B cell (primary cell): ENCODE measurements at regions not wholly inside any gene's neighbourhood (a gene's known extent, or its start where the extent isn't known, plus 50 kb on each side); places are given as distances from the start of the nearest gene placed in this dataset.

ENCODE experiments used
- ATAC-seq: fragments of 200-7000 bp; cut with Tn5 transposase; one replicate; pipeline ENCODE4 v1.10.0; 2021; ENCODE audit warnings: low read depth, mild to moderate bottlenecking, moderate number of reproducible peaks, moderate library complexity
- CTCF ChIA-PET: fragments of 350-600 bp; sonication (Branson Sonifier 250); formaldehyde crosslinking; loops from one replicate; lab custom pipeline; 2021; ENCODE audit warnings: antibody characterized with exemption, inconsistent platforms; lab: Charles Lee
- POLR2A ChIA-PET: fragments of 350-600 bp; sonication (Branson Sonifier 250); formaldehyde crosslinking; loops from one replicate; lab custom pipeline; 2021; ENCODE audit warnings: antibody characterized with exemption; lab: Charles Lee
- DNase-seq: peaks from one replicate; pipeline ENCODE4 v3.0.0; 2013
- H2AFZ ChIP-seq: 2 replicates; pipeline ENCODE4 v1.6.1; 2012; ENCODE audit warnings: mild to moderate bottlenecking, low read depth, low read length; ENCODE audit not compliant: insufficient read depth, poor library complexity, severe bottlenecking
- H3K27ac ChIP-seq, 2 donors: 1 replicate in 1 of 2; 2 replicates in 1 of 2; pipeline ENCODE4 v1.5.1; 2012 to 2013; ENCODE audit warnings: low read length in 2 of 2, mild to moderate bottlenecking in 2 of 2, moderate library complexity in 1 of 2
- H3K27me3 ChIP-seq, 4 experiments: fragments of 200-600 bp in 1 of 4; sonication (generic) in 1 of 4; replicated peaks in 1 of 4; 1 replicate in 2 of 4; 2 replicates in 2 of 4; pipeline versions ENCODE4 v1.6.1 to v1.7.0; 2013 to 2016; ENCODE audit warnings: low read length in 3 of 4, mild to moderate bottlenecking in 2 of 4, mixed read lengths in 1 of 4, moderate library complexity in 1 of 4; ENCODE audit not compliant: insufficient read depth in 4 of 4, control insufficient read depth in 3 of 4; ENCODE audit errors: control extremely low read depth in 1 of 4
- H3K36me3 ChIP-seq, 2 experiments: replicated peaks in 1 of 2; 1 replicate in 1 of 2; 2 replicates in 1 of 2; pipeline versions ENCODE4 v1.6.1 to v1.7.1; 2013; ENCODE audit warnings: low read length in 1 of 2; ENCODE audit not compliant: insufficient read depth in 2 of 2, control insufficient read depth in 1 of 2; ENCODE audit errors: control extremely low read depth in 1 of 2, extremely low read depth in 1 of 2
- H3K4me1 ChIP-seq, 2 donors: fragments of 200-600 bp in 1 of 2; sonication (generic) in 1 of 2; 1 replicate in 1 of 2; 2 replicates in 1 of 2; pipeline versions ENCODE4 v1.5.1 to v1.6.1; 2013 to 2017; ENCODE audit warnings: low read length in 2 of 2; ENCODE audit not compliant: control insufficient read depth in 2 of 2, insufficient read depth in 2 of 2
- H3K4me2 ChIP-seq: replicated peaks from 2 replicates; pipeline ENCODE3; 2012; ENCODE audit warnings: mild to moderate bottlenecking, low read depth, low read length; ENCODE audit not compliant: poor library complexity, severe bottlenecking
- H3K4me3 ChIP-seq, 5 experiments: fragments of 200-600 bp in 1 of 5; sonication (generic) in 1 of 5; 1 replicate in 3 of 5; 2 replicates in 2 of 5; pipeline versions ENCODE4 v1.5.1 to v1.7.0; 2011 to 2016; ENCODE audit warnings: low read length in 4 of 5, mild to moderate bottlenecking in 4 of 5, low read depth in 2 of 5, control low read depth in 1 of 5, moderate library complexity in 1 of 5; ENCODE audit not compliant: insufficient read depth in 1 of 5; ENCODE audit errors: control extremely low read depth in 1 of 5, extremely low read depth in 1 of 5
- H3K79me2 ChIP-seq: fragments of 200-600 bp; sonication (generic); one replicate; pipeline ENCODE4 v1.6.0; 2016; ENCODE audit warnings: low read length; ENCODE audit not compliant: control insufficient read depth, insufficient read depth
- H3K9ac ChIP-seq: fragments of 200-600 bp; sonication (generic); 2 replicates; pipeline ENCODE4 v1.6.1; 2017; ENCODE audit warnings: mild to moderate bottlenecking, low read length, moderate library complexity
- H3K9me3 ChIP-seq, 3 donors: one replicate each; pipeline versions ENCODE4 v1.6.1 to v1.7.1; 2013; ENCODE audit warnings: low read length in 2 of 3; ENCODE audit not compliant: control insufficient read depth in 2 of 3, insufficient read depth in 1 of 3; ENCODE audit errors: control extremely low read depth in 1 of 3
- H4K20me1 ChIP-seq: 2 replicates; pipeline ENCODE4 v1.6.0; 2012; ENCODE audit warnings: mild to moderate bottlenecking, low read length; ENCODE audit not compliant: insufficient read depth, control insufficient read depth, poor library complexity, severe bottlenecking
- H3K27ac Mint-ChIP-seq: one replicate; pipeline ENCODE4 v1.8.0; 2021; ENCODE audit warnings: mixed read lengths
- H3K27me3 Mint-ChIP-seq: one replicate; pipeline ENCODE4 v1.8.0; 2021; ENCODE audit warnings: mixed read lengths
- H3K4me1 Mint-ChIP-seq: one replicate; pipeline ENCODE4 v1.8.0; 2021; ENCODE audit warnings: mixed read lengths
- H3K4me3 Mint-ChIP-seq: one replicate; pipeline ENCODE4 v1.8.0; 2021; ENCODE audit warnings: mixed read lengths
- H3K9me3 Mint-ChIP-seq: one replicate; pipeline ENCODE4 v1.8.0; 2022; ENCODE audit warnings: mixed read lengths; ENCODE audit not compliant: insufficient read depth
- CTCF ChIP-seq: fragments of 200-600 bp; IDR thresholded peaks from one replicate; pipeline ENCODE4 v1.8.0; 2022; ENCODE audit warnings: antibody characterized with exemption, mild to moderate bottlenecking
- EZH2 ChIP-seq: IDR thresholded peaks from 2 replicates; pipeline ENCODE4 v1.6.1; 2012; ENCODE audit warnings: borderline replicate concordance, low read depth, mild to moderate bottlenecking, moderate library complexity, low read length; ENCODE audit not compliant: insufficient read depth, poor library complexity, severe bottlenecking
- WGBS: methylation state at CpG from one replicate; pipeline ENCODE4 v1.1.5; 2013; ENCODE audit warnings: missing lambda C conversion rate; ENCODE audit not compliant: insufficient coverage; 5-methylcytosine and 5-hydroxymethylcytosine counted together
- intact Hi-C: fragments of 100-400 bp; cut with micrococcal nuclease; formaldehyde crosslinking; loops from one replicate; pipeline ENCODE4 v1.10.0; 2022

- DNase-seq (no peak), ATAC-seq (no peak)
- H3K27ac ChIP-seq: no peak overlapping the region
- Mint-ChIP-seq H3K4me3 (no peak overlapping the region), H3K9me3 (no peaks in the 10 kb centered on the region), H3K27ac (no peak overlapping the region), H3K4me1 (no peaks in the 10 kb centered on the region), H3K27me3 (peaks cover 13% of the 10 kb centered on the region)
- intact Hi-C loops: no loop called here
- POLR2A ChIA-PET: no interaction called here
- H3K36me3 ChIP-seq: no peaks in the 10 kb centered on the region
- no peak overlapping the region for H3K4me2 ChIP-seq
- no peaks in the 10 kb centered on the region for H3K79me2 ChIP-seq
- H3K4me1 ChIP-seq: peaks cover 0 to 3% of the 10 kb centered on the region in 2 donors
- H4K20me1 ChIP-seq: no peaks in the 10 kb centered on the region
- no peaks in the 10 kb centered on the region for H3K27me3 ChIP-seq
- TF ChIP-seq EZH2 (no peak), CTCF (no peak)
- CTCF ChIA-PET: no interaction called here
- no peaks in the 10 kb centered on the region for H3K9me3 ChIP-seq
- H2AFZ ChIP-seq: no peak overlapping the region
- H3K9ac ChIP-seq: no peak overlapping the region
- H3K4me3 ChIP-seq: no peak overlapping the region
- WGBS: no CpG with 5 or more reads among the region's 4 CpGs
These were observed 173.7 kb downstream of the FBXO15 start for GRCh38 chr18:73973972-73974371.

- intact Hi-C loops: no loop called here
- Histone ChIP-seq H3K27me3 (no peaks in the 10 kb centered on the region), H3K27ac (no peak overlapping the region), H3K79me2 (no peaks in the 10 kb centered on the region), H3K4me3 (no peak overlapping the region), H3K4me2 (no peak overlapping the region), H2AFZ (no peak overlapping the region), H4K20me1 (no peaks in the 10 kb centered on the region), H3K9me3 (peaks cover 0 to 8% (median 0%) of the 10 kb centered on the region in 3 donors), H3K36me3 (no peaks in the 10 kb centered on the region), H3K9ac (no peak overlapping the region), H3K4me1 (peaks cover 5 to 6% of the 10 kb centered on the region in 2 donors)
- ChIA-PET POLR2A (no interaction called here), CTCF (no interaction called here)
- no peak overlapping the region for H3K4me3 Mint-ChIP-seq
- DNase-seq: no peak
- peaks cover 11% of the 10 kb centered on the region for H3K4me1 Mint-ChIP-seq
- peaks cover 10% of the 10 kb centered on the region for H3K9me3 Mint-ChIP-seq
- H3K27me3 Mint-ChIP-seq: peaks cover 3% of the 10 kb centered on the region
- ATAC-seq: no peak
- no peak for TF ChIP-seq CTCF
- TF ChIP-seq EZH2: no peak
- WGBS: no CpG with 5 or more reads among the region's 2 CpGs
- no peak overlapping the region for H3K27ac Mint-ChIP-seq
These were observed 180.7 kb downstream of the FBXO15 start for GRCh38 chr18:73966954-73967353.
